Panc1 (cell line): ENCODE measurements at regions not wholly inside any gene's neighbourhood (a gene's known extent, or its start where the extent isn't known, plus 50 kb on each side); places are given as distances from the start of the nearest gene placed in this dataset.

Experiments
- CTCF ChIP-seq: fragments of 450-650 bp; IDR thresholded peaks from 2 replicates; pipeline ENCODE4 v1.5.1; 2017; ENCODE audit warnings: mild to moderate bottlenecking
- POLR2AphosphoS5 ChIP-seq: IDR thresholded peaks from 2 replicates; pipeline ENCODE4 v1.6.1; 2012; ENCODE audit warnings: mild to moderate bottlenecking, low read depth, low read length, moderate library complexity
- REST ChIP-seq, 2 experiments: IDR thresholded peaks; 2 replicates each; pipeline ENCODE4 v1.6.1; 2011 to 2012; ENCODE audit warnings: low read depth in 2 of 2, control low read depth in 1 of 2, low read length in 1 of 2, mild to moderate bottlenecking in 1 of 2, moderate library complexity in 1 of 2; ENCODE audit not compliant: insufficient read depth in 1 of 2
- TCF7L2 ChIP-seq: IDR thresholded peaks from 2 replicates; pipeline ENCODE4 v1.6.1; 2011; ENCODE audit warnings: mild to moderate bottlenecking, low read depth, low read length, inconsistent platforms

- TF ChIP-seq TCF7L2 (no peak), REST (IDR thresholded peaks at IDR 0.05; ENCODE audit: insufficient read depth in 1 of 2, low read depth in 2 of 2, low read length in 1 of 2) (no peak), CTCF (no peak), POLR2AphosphoS5 (no peak)
Measured at GRCh38 chr3:5319454-5319853, 131.9 kb downstream of the EDEM1 start.
